HUES6 (cell line): ENCODE measurements at regions not wholly inside any gene's neighbourhood (a gene's known extent, or its start where the extent isn't known, plus 50 kb on each side); places are given as distances from the start of the nearest gene placed in this dataset.
"Not testable (repeated sequence)": the region's sequence is repeated elsewhere in the genome, so short reads cannot be mapped to it uniquely, and the experiment has no call there.

Experiments
- H3K27ac ChIP-seq: 2 replicates; pipeline ENCODE4 v1.7.0; 2013; ENCODE audit warnings: low read depth, mild to moderate bottlenecking, low read length, inconsistent platforms
- H3K27me3 ChIP-seq: 2 replicates; pipeline ENCODE4 v1.6.1; 2013; ENCODE audit warnings: low read length; ENCODE audit not compliant: control insufficient read depth, insufficient read depth
- H3K36me3 ChIP-seq: 2 replicates; pipeline ENCODE4 v1.6.1; 2013; ENCODE audit warnings: low read length; ENCODE audit not compliant: control insufficient read depth, insufficient read depth
- H3K4me1 ChIP-seq: 2 replicates; pipeline ENCODE4 v1.6.1; 2013; ENCODE audit warnings: low read length; ENCODE audit not compliant: control insufficient read depth, insufficient read depth
- H3K4me3 ChIP-seq: 2 replicates; pipeline ENCODE4 v1.5.1; 2013; ENCODE audit warnings: low read depth, low read length
- H3K9ac ChIP-seq: one replicate; pipeline ENCODE4 v1.6.1; 2013; ENCODE audit warnings: mild to moderate bottlenecking, low read length
- H3K9me3 ChIP-seq: 2 replicates; pipeline ENCODE4 v1.6.1; 2013; ENCODE audit warnings: low read depth, low read length; ENCODE audit not compliant: control insufficient read depth, insufficient read depth

- Histone ChIP-seq H3K27me3 (no peaks in the 10 kb centered on the region), H3K27ac (no peak overlapping the region), H3K4me3 (no peak overlapping the region), H3K9ac (no peak overlapping the region), H3K9me3 (no peaks in the 10 kb centered on the region), H3K4me1 (no peaks in the 10 kb centered on the region), H3K36me3 (no peaks in the 10 kb centered on the region)
Measured at GRCh38 chr2:152246686-152247336, 71.2 kb upstream of the STAM2 start.

DNA sequence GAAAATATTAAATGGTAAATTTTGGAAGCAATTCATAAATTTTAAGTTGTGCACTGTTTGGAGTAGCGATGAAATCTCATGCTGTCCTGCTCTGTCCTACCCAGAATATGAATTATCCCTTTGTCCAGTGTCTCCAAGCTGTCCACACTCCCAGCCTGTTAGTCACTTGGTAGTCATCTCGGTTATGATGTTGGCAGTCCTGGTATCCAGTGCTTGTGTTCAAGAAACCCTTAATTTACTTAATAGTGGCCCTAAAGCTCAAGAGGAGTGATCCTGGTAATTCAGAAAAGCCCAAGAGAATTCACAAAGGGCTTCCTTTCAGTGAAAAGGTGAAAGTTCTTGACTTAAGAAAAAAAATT lies 71.8 kb upstream of the STAM2 start:
- Histone ChIP-seq H3K27me3 (no peaks in the 10 kb centered on the region), H3K27ac (no peak overlapping the region), H3K9me3 (no peaks in the 10 kb centered on the region), H3K4me3 (no peak overlapping the region), H3K9ac (no peak overlapping the region), H3K36me3 (no peaks in the 10 kb centered on the region), H3K4me1 (no peaks in the 10 kb centered on the region)

DNA sequence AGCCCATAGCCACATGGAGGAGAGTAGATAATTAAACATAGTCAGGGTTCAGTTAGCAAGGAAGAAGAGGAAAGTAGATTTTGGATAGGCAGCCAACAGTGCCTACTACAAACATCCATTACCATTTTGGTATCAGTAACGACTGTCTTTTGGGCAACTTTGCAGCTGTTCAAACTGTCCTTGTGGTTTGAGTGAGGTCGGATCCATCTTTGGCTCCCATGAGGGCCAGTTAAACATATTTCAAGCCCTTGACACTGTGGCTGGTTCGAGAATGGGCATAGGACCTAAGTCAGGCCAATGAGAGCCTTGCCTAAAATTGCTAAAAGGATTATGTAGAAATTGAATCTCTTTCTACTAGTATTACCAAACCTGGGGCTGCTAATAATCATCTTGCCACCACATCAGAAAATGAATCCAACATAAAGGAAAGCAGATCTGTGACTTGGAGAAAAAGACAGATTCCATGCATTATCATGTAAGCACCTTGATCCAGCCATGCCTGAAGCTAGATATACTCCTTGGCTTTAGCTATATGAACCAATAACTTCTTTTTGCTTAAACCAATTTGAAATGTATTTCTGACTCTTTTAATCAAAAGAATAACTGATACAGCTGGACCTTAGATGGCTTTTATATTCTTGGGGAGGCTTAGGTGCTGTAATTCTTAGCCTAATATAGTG lies 75.0 kb upstream of the STAM2 start:
- H3K9me3 ChIP-seq: no peaks in the 10 kb centered on the region
- H3K36me3 ChIP-seq: no peaks in the 10 kb centered on the region
- no peak overlapping the region for H3K27ac ChIP-seq
- no peak overlapping the region for H3K4me3 ChIP-seq
- no peaks in the 10 kb centered on the region for H3K27me3 ChIP-seq
- no peaks in the 10 kb centered on the region for H3K4me1 ChIP-seq
- H3K9ac ChIP-seq: no peak overlapping the region

DNA sequence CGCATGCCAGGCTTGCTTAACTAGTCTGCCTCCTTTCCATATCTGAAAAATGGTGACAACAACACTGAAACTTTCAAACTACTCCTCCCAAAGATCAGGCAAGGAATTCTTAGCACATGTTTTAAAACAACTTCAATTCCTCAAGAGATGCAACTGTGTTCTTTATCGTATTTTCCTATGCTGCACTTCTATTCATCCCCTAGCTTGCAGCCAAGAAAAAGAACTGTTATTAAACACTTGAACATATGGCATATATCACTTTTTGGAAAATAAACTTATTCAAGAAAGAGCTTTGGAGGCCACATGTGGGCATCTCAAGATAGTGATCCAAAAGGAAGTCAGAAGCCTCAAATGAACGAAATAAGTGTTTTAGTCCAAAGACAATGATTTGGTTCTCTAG lies 75.6 kb upstream of the STAM2 start:
- H3K36me3 ChIP-seq: no peaks in the 10 kb centered on the region
- no peaks in the 10 kb centered on the region for H3K4me1 ChIP-seq
- H3K9me3 ChIP-seq: no peaks in the 10 kb centered on the region
- H3K27me3 ChIP-seq: no peaks in the 10 kb centered on the region
- H3K9ac ChIP-seq: no peak overlapping the region
- H3K4me3 ChIP-seq: no peak overlapping the region
- H3K27ac ChIP-seq: no peak overlapping the region

GRCh38 chr2:152251811-152252210 lies 76.2 kb upstream of the STAM2 start:
- Histone ChIP-seq H3K27me3 (no peaks in the 10 kb centered on the region), H3K9ac (no peak overlapping the region), H3K27ac (no peak overlapping the region), H3K4me1 (no peaks in the 10 kb centered on the region), H3K36me3 (no peaks in the 10 kb centered on the region), H3K9me3 (no peaks in the 10 kb centered on the region), H3K4me3 (no peak overlapping the region)

DNA sequence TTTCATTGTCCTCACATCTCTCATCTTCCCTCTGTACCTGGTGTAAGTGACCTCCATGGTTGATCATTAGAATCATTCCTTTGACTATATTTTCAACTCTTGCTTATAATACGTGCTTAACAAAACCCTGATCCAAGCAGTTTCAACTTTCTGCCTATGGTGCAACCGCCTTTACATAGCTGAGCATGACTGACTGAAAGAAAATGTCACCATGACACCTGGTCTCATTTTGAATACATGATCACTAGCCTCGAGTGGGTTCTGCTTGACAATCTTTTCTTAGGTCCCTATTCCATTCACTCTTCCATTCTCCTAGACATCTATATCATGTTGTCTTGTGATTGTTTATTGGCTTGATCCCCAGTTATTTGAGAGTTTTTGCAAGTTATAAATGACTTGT lies 78.9 kb upstream of the STAM2 start:
- no peaks in the 10 kb centered on the region for H3K27me3 ChIP-seq
- no peaks in the 10 kb centered on the region for H3K4me1 ChIP-seq
- H3K36me3 ChIP-seq: no peaks in the 10 kb centered on the region
- no peak overlapping the region for H3K9ac ChIP-seq
- H3K4me3 ChIP-seq: no peak overlapping the region
- H3K9me3 ChIP-seq: no peaks in the 10 kb centered on the region
- H3K27ac ChIP-seq: no peak overlapping the region

- no peaks in the 10 kb centered on the region for H3K36me3 ChIP-seq
- H3K27me3 ChIP-seq: no peaks in the 10 kb centered on the region
- no peak overlapping the region for H3K27ac ChIP-seq
- H3K4me1 ChIP-seq: no peaks in the 10 kb centered on the region
- H3K4me3 ChIP-seq: no peak overlapping the region
- no peak overlapping the region for H3K9ac ChIP-seq
- H3K9me3 ChIP-seq: no peaks in the 10 kb centered on the region
Measured at GRCh38 chr2:152254976-152255375, 79.4 kb upstream of the STAM2 start.

- no peaks in the 10 kb centered on the region for H3K4me1 ChIP-seq
- no peaks in the 10 kb centered on the region; the same call in 1 of the 2 replicates for H3K9me3 ChIP-seq
- no peak overlapping the region for H3K4me3 ChIP-seq
- H3K27me3 ChIP-seq: no peaks in the 10 kb centered on the region
- no peak overlapping the region for H3K9ac ChIP-seq
- H3K27ac ChIP-seq: no peak overlapping the region
- H3K36me3 ChIP-seq: no peaks in the 10 kb centered on the region
Measured at GRCh38 chr2:152255918-152256317, 79.1 kb upstream of the FMNL2 start.

- H3K4me1 ChIP-seq: no peaks in the 10 kb centered on the region
- H3K27me3 ChIP-seq: no peaks in the 10 kb centered on the region
- no peak overlapping the region for H3K4me3 ChIP-seq
- no peak overlapping the region for H3K9ac ChIP-seq
- H3K36me3 ChIP-seq: no peaks in the 10 kb centered on the region
- H3K9me3 ChIP-seq: no peaks in the 10 kb centered on the region; the same call in 1 of the 2 replicates
- H3K27ac ChIP-seq: no peak overlapping the region
Measured at GRCh38 chr2:152260939-152261338, 74.0 kb upstream of the FMNL2 start.

- Histone ChIP-seq H3K4me3 (no peak overlapping the region), H3K27me3 (no peaks in the 10 kb centered on the region), H3K4me1 (no peaks in the 10 kb centered on the region), H3K9ac (no peak overlapping the region), H3K9me3 (peaks cover 4% of the 10 kb centered on the region), H3K27ac (no peak overlapping the region), H3K36me3 (no peaks in the 10 kb centered on the region)
Measured at GRCh38 chr2:152263911-152264310, 71.1 kb upstream of the FMNL2 start.

DNA sequence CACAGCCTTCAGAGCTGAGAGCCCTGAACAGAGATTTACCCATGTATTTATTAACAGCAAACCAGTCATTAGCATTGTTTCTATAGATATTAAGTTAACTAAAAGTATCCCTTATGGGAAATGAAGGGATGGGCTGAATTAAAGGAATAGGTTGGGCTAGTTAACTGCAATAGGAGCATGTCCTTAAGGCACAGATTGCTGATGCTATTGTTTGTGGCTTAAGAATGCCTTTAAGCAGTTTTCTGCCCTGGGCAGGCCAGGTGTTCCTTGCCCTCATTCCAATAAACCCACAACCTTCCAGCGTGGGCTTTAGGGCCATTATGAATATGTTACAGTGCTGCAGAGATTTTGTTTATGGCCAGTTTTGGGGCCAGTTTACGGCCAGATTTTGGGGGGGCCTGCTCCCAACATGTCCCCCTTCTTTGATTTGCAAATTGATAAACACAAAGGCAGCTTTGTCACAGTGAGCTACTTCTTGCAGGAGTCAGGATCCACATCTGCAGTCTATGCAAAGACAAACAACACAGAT lies 61.2 kb upstream of the FMNL2 start:
- not testable (repeated sequence) for H3K27ac ChIP-seq, H3K4me1 ChIP-seq, H3K4me3 ChIP-seq, H3K36me3 ChIP-seq, H3K9ac ChIP-seq, H3K27me3 ChIP-seq
- H3K9me3 ChIP-seq: peaks cover 52% of the 10 kb centered on the region
